Frontal cortex (tissue), 3 donors: ENCODE measurements at regions not wholly inside any gene's neighbourhood (a gene's known extent, or its start where the extent isn't known, plus 50 kb on each side); places are given as distances from the start of the nearest gene placed in this dataset.

Experiments used
- DNase-seq, 2 donors: peaks; one replicate each; pipeline ENCODE4 v3.0.0; 2012; ENCODE audit warnings: low spot score in 2 of 2
- FAIRE-seq: peaks from 2 replicates; lab custom pipeline; 2012; peaks lifted over from hg19 to GRCh38; lab: Jason Lieb, UNC
- donor health status: control.
- donor health status: control.
- donor health status: control.

DNA sequence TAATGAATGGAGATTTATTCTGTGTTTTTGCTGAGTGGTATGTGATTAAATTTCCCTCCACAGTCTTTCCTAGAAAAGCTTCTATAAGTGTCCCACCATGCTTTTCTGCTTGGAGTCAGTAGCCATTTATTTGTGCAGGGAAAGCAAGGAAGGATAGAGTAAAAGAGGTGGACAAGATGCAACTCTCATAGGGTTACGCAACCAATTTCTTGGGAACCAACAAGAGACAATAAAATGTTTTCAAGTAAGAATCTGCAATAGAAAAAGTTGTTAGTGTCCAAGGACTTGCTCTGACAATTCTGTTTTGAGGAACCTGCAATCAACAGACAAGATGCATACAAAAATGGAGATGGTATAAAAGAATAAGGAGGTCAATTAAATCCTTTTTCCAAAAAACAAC is 153.8 kb upstream of the MITF start:
- FAIRE-seq = no peak

DNA sequence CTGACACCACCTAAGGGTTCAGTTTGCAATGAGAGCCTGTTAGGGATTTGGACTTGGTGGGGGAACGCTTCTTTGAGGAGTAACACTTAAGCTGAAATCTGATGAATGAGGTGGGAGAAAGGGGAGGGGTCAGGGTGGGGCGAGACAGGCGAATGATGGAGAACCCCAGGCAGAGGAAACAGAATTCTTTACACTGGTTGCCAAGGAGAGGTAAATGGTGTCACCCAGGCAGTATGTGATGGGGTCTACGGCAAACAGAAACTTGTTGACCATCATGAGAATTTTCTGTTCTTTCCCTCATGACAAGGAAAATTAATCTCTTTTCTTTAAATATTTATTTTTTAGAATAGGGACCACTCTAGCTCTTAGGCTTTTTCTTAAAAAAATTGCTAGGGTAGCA is 157.2 kb upstream of the MITF start:
- DNase-seq (no peak), FAIRE-seq (no peak)

More for the DNA sequence above, 153.8 kb upstream of the MITF start:
- DNase-seq = no peak

DNA sequence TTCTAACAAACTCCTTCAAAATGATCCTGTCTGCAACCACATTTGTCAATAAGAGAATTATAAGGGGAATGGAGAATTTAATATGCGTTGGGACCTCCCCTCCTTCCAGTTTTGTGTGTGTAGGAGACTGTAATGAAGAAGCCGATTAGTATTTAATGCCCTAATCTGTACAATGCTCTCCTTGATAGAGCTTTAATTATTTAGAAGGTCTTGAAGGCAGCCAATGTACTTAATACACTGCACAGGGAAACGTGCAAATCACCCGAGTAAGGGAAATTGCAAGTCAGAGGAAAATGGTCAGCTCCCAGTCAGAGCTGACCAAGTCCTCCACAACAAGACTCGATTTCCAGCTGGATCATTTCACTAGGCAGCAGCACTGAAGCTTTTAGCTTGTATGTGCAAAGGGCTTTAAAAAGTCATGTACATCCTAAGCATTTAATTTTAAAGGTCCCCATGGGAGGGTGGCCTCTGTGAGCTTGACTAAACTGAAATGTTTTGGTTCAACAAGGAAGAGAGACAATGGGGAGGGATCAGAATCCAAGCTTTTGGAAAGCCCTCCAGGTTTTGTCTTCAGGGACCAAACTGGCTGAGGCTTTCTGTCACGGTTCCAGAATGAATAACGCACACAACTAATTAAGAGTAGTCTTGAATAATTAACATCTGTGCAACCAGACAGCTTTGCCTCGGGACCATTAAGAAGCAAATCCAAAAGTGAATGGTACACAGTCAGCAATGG is 159.8 kb upstream of the MITF start:
- FAIRE-seq (no peak), DNase-seq (no peak)

DNA sequence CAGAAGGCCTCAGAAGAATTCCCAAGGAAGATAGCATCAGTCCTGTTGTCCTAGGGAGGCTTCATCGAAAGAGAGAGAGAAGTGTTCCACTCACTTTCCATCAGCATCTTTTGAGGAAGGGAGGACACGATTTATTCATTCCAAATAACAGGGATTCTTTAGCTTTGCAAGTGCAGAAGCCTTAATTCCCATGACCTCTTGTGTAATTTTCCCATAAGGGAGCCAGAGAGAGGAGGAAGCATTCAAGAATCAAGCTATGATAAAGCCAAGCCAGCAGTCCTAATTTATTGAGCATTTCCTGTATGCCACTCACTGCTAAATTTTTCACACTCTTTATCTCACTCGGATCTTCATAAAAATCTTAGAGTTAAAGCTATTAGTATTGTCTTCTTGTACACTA is 169.7 kb upstream of the MITF start:
- DNase-seq = no peak
- FAIRE-seq = no peak

DNA sequence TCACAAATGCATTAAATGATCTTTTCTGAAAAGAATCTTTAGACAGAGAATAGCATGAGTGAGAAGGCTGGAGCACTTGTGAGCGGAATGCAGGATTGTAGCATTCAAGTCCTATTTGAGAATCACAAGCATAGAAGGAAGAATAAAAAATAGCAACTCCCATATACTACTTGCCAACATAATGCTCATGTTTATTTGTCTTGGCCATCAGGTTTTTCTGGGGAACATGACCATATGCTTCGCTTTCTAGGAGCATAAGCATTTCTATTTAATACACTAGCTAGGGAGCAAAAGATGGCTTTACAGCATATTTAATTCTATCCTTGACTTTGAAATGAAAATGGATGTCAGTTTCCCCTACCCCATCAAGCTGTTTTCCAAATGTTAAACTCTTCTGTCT is 170.3 kb upstream of the MITF start:
- no peak for FAIRE-seq
- DNase-seq = no peak

DNA sequence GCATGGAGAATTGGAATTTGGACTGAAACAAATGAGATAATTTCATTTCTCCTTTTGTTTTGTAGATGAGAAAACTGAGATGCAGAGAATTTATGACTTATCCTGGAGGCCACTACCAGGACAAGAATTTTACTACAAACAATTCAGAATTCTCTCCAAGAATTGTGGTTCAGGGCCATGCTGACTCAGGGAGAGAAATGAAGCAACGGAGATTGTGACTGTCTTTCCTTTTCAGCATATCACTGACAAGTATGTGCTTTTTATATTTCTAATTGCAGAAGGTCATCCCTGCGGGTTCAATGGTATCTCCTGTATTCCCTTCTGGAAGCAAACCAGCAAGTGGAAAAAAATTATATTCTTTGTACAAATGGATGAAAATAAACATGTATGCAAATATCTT is 170.8 kb upstream of the MITF start:
- FAIRE-seq (no peak), DNase-seq (no peak)

DNA sequence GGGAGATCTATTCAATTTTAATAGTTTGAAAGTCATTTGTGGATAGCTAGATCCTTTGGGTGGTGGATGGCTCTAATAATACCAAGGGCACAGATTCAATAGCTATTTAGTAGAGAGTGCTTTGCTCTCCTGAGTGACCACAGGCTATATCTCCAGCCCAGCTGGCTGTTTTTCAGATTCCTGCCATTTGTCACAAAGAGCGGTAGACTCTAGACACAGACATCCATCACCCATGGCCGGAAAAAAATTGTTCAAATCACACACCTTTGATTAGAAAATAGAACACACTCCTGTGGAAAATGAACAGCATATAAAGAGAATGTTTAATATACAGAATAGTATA is 171.6 kb upstream of the MITF start:
- DNase-seq (no peak), FAIRE-seq (no peak)

DNA sequence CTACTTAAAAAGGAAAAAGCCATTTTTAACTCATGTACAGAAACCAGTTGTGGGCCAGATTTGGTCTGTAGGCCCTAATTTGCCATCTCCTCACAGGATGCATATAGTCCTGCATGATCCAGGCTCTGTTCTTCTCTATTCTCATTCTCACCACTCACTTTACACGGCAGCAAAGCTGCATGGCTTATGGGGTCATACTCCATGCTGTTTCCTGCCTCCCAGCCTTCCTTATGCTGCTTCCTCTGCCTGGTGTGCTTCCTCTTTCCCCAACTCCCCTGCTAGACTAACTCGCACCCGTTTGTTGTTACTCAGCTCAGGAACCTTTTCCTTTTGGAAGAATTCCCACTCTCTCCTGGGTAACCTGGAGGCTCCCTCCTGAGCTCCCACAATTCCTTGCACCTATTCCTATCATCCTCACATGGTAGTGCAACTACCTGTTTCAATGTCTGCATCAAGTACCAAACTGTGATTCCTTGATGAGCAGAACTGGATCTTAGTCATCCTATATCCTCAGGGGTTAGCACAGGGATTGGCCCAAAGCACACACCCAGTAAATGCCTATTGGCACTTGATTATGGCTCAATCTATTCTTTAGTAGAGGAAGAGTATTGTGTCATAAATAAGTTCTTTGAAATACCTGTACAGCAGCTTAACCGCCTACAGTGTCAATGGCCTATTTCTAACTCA is 172.1 kb upstream of the MITF start:
- DNase-seq (no peak), FAIRE-seq (no peak)

DNA sequence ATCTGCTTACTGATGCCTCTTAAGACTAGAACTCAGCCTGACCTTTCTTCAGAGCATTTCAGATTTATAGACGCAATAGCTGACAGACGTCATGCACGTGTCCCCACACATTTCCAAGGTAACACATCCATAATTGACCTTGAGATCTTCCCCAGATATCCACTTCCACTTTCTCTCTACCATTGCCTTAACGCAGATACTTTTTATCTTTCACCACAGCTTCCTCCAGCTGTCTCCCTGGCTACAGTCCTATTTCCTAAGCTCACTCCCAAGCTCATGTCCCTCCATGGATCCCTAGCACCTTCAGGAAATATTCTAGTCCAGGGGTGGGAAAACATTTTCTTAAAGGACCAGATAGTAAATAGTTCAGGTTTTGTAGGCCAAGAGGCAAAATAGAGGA is 173.0 kb upstream of the MITF start:
- no peak for FAIRE-seq

DNA sequence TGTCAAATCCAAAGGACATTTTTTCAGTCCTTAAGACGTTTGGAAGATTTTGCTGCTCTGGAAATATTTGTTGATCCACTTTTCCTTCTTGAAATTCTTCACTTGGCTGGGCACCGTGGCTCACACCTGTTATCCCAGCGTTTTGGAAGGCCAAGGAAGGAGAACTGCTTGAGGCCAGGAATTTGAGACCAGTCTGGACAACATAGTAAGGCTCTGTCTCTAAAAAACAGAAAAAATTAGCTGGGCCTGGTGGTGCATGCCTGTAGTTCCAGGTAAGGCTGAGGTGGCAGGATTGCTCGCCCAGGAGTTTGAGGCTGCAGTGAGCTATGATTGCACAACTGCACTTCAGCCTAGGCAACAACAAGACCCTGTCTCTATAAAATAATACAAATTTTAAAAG is 173.9 kb upstream of the MITF start:
- DNase-seq (no peak), FAIRE-seq (no peak)

More for the DNA sequence above, 173.0 kb upstream of the MITF start:
- DNase-seq = no peak

DNA sequence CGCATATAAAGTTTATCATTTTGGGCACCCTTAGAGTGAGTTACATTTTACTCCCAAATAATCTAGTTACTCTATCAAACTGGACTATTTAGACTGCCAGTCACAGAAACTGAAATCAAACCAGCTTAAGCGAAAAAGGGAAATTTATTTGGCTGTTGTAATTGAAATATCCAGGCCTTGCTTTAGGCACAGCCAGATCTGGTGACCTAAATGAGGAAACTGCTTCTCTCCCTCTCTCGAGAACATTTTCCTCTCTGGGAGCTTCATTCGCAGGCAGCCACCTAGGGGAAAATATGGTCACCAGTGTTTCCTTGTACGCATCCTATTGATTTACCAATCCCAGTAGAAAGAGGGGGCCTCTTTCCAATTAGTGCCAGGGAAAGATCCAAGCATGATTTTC is 175.3 kb upstream of the MITF start:
- FAIRE-seq (no peak), DNase-seq (no peak)

DNA sequence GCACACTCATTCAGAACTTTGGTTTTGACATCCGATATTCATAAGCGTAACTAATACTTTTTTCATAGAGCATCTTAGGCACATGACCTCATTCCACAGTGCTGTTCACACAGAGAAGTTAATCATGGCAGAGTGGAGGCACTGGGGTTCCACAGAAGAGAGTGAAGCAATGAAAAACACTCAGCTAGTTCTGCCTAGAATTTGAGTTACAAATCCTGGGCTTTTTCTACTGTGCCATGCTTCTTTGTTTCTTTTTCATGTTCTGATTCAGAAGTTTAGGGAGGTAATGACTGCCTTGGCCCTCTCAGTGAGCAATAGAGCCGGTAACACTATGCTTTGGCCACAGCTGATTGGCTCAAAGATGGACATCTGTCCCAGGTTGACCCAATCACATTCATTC is 176.1 kb upstream of the MITF start:
- DNase-seq = no peak
- FAIRE-seq = no peak

DNA sequence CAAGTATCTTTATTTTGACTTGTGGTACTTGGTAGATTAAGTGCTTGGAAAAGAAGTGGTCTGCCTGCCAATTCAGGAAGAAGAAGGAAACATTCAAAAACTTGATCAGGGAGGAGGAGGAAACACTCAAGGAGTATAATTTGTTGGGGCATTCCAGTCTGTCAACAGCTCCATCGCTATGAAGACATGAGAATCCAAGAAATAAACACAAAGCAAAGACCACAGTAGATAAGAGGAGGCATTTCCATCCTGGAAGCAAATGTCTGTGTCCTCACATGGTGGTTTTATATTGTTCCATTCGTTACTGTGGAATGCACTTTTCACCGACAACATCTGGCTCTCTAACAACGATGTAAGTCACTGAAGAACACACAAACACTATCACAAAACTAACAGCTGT is 176.1 kb upstream of the FRMD4B start:
- FAIRE-seq = no peak

DNA sequence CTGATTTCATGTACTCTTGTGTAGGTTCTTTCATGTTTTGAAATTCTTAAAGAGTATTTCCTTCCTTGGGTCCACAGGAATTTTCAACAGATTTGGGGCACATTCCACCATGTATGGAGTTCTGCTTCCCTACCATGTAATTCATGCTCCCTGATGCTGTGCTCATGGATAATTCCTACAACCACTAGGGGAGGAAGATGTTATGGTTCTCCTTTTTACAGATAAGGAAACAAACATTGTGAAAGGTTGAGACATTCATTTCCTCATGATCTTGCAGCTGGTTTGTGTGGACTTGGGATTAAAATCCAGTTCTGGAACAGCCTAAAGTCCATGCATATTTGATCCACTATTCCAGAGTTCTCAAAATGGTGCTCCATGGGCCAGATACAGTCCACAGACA is 174.9 kb upstream of the FRMD4B start:
- DNase-seq (no peak), FAIRE-seq (no peak)

More for the DNA sequence above, 176.1 kb upstream of the FRMD4B start:
- DNase-seq = no peak

DNA sequence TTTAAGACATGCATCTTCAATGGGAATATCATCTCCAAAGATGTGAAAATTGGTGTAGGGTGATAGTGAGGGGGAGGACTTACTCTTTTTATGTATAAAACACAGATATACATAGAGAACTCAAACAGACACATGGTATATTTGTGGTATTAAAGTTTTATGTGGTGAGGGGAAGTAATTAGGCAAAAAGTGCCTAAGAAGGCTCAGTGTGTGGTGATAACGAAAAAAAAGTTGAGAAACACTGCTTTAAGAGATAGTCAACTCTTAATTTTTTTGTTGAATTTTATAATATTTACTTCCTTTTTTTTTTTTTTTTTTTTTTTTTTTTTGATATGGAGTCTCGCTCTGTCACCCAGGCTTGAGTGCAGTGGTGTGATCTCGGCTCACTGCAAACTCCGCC is 174.2 kb upstream of the FRMD4B start:
- no peak for DNase-seq
- FAIRE-seq = no peak

DNA sequence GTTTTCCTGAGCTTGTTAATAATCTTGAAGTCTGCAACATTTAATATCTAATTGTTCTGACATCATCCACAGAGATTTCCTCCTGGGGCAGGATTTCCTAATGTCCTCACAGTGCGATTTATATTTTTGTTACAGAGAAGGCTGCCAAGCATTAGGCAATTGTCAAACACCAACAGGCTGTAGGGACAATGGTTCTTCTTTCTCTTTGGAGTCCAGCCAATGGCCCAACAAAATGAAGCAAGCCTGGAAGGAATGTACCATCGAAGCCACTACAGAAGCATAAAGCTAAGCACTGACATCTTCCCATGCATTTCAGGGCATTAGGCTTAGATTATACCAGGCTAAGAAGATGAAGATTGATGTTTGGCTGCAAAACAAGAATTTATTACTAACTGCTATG is 173.0 kb upstream of the FRMD4B start:
- no peak for DNase-seq
- no peak for FAIRE-seq

DNA sequence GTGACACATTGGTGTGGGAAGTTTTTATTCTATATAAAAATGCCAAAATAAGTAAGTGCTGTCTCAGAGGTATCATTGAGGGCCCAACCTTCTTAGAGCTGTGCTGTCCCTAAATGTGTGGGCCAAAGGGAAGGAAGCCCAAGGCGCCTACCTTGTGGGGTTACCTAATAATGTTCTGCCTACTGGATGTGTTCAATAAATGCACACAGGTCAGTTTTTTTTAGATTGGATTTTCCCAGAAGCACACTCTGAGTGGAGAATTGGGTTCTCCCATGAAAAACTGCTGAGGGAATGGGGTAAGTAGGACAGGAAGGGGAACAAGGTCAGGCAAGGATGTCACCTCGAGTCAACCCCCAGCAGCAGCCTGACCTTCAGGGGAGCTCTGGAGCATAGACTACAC is 168.7 kb upstream of the FRMD4B start:
- DNase-seq (no peak), FAIRE-seq (no peak)

DNA sequence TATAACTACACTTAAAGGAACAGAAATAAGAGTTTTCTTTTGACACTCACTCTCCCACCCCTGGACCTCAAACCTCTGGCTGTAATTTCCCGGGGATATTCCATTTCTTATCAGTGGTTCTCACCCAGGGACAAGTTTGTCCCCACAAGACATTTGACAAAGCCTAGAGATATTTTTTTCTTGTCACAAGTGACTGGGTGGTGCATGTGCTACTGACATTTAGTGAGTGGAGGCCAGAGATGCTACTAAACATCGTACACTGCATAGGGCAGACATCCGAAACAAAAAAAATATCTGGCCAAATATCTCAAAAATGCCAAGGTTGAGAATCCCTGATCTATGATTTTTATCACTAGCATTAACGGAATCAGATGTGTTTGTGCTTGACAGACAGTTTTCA is 168.0 kb upstream of the FRMD4B start:
- FAIRE-seq = no peak

DNA sequence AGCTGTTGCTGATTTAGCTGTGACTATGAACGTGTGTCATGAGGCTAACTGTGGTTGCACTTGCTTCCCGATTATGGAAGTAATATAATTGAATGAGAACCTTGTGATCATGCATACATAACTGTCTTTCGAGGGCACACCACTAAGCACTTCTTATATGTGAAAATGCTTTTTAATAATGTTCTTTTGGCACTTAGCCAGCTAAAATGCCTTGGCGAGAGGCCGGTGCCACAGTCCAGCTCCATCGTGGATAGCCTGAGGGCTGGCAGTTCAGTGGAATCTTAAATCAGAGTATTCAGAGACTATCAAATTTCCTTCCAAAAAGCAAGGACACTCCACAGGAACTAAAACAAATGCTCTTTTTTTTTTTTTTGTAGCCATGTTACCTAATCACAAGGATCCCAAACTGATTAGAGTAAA is 161.6 kb upstream of the FRMD4B start:
- FAIRE-seq = no peak
- no peak for DNase-seq

More for the DNA sequence above, 168.0 kb upstream of the FRMD4B start:
- no peak for DNase-seq

DNA sequence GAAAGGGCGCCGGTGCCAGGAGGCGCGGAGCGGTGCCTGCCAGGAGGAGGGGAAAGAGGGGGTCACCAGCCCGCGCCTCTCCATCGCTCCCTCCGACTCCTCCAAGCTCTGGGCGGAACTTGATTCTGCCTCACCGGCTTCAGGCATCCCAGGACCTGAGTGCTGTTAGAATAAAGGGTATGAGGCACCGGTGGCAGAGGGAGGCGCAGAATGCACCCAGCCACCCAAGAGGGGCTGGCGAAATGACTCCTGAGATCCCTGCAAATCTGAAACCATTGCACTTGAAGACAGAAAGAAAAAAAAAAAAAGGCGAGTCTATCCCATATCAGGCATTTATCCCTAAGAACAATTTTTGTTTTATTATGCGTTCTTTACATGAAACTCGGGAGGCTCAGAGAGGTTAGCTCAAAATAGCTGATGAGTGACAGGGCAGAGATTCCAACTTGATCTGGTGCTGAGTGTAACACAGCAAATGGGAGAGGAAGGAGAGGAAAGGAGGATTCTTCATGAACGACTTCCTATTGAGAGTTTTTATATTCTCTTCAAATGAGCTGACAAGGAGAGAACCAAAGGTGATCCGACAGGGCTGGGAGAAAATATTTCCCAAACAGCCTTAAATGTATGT is 157.0 kb upstream of the FRMD4B start:
- FAIRE-seq (no peak), DNase-seq (no peak)

DNA sequence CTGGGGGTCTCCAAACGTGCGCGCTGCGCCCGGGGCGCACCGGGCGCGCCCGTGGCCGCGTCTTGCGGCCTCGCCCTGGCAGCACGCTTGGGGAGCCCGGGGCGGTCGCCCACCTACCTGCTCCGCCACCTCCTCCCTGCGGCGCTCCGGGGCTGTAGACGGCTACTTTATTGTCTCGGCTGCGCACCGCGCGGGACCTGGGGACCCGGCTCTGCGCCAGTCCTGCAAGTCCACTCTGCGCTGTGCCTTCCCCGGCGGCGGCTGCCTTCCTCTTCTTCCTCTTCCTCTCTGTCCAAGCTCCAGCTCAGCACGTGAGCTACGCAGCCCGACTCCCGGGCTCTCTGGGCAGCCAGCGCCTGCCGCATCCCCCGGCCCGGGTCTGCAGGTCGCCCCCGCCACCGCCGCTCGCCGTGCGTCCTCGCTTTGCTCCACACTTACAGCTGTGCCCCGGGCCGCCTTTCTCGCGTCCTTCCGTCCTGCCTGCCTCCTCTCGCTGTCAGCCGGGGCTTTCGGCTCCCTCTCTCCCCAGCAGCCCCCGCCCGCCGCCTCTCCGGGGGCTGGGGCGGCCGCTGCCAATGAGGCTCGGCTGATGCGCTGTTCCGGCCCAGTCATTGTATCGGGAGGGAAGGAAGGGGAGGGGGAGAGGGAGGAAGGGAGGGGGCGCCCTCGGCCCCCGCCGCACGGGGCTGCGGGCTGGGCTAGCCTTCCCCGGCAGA is 156.4 kb upstream of the FRMD4B start:
- DNase-seq (peak; percentile 68 to 85), FAIRE-seq (no peak)
